NCI-H2196 treated with DMSO at 0.1 percent for 48 hours (cell line): ENCODE measurements at regions not wholly inside any gene's neighbourhood (a gene's known extent, or its start where the extent isn't known, plus 50 kb on each side); places are given as distances from the start of the nearest gene placed in this dataset.

Experiments
- DNase-seq: peaks from one replicate; lab custom pipeline; 2025; ENCODE audit not compliant: unreplicated experiment; lab: John Stamatoyannopoulos, UW

- DNase-seq = no peak
These were observed 176.2 kb upstream of the TP63 start for GRCh38 chr3:189455009-189455408.

DNA sequence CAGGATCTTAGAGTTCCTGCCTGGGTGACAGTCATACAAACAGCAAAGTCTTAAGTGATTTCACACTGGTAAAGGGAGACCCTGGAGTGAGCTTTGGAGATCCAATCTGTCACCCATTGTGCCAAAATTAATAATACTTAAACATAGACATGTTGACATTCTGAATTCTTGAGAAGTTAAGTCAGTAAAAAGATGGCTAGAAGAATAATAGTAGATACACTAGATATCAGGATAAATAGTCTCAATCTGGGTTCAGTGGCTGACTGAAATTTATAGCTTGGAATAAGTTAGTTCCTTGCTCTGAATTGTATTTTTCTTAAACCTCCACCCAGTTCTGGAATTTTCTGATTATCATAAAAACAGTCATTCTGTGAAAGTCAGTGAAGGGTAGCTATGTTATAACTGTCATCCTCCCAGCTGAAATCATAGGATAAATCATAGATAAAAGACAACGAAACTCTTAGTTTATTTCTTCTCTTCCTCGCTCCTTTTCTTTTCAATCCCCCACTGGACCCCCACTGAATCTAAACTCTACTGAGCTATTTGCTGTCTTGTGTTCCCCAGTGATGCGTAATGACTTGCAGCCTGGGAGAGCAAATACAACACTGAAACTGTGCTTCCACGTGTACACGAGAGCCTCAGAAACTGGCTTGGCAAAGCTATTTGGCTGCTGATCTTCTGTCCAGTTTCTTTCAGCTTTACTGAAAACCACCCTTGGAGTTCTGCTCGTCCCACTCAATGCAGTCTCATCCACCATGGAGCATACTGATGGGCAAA is 175.4 kb upstream of the TP63 start:
- no peak for DNase-seq

DNA sequence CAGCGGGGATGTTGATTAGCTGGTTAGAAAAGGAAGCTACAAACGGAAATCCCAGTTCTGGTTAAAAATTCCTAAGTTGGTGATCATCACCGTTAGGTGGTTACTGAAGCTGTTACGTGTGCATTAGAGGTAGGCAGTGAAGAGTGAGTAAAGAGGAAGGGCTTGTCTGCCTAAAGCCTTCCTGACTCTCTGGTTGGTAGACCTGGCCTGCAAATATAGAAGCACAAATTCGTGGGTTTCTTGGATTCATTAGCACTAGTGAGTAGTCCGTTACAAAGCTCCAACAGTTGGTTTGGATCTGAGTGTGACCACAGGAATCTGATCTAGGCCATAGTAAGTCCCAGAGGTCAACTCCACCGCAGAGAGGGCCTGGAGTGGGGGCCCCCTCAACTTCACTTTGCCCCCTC is 174.0 kb upstream of the TP63 start:
- DNase-seq = no peak

DNA sequence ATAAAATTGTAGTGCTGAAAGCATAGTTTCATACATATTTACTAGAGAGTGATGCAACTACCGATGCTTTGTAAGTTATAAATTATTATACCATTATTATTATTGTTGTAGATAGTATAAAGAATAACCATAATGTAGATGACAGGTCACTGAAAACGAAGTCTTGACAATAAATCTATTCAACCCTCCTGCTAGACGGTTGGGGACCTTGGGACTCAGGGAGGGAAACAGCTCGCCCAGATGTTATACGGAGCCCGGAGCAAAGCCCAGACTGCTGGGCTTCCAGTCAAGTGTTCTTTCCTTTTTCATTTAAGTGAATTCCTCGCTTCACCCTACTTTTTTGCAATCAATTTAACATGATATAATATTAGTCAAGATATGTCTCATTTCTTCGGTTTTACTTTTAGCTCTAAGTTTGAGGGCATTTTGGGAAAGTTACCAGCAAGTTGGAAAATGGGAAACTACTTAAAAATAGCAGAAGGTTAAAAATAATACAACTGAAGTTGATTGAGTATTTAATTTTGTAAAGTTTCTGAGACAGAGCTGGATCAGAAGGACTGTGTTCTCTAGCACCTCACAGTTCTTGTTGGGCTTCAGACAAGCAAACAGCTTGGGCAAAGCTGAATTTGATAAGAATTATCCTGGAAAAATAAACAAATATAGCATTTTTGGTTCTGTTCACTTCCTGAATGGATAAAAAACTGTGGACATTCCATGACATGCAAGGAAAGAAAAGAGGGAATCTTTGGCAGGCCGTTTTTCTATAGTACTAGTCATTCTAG is 173.4 kb upstream of the TP63 start:
- DNase-seq = no peak

DNA sequence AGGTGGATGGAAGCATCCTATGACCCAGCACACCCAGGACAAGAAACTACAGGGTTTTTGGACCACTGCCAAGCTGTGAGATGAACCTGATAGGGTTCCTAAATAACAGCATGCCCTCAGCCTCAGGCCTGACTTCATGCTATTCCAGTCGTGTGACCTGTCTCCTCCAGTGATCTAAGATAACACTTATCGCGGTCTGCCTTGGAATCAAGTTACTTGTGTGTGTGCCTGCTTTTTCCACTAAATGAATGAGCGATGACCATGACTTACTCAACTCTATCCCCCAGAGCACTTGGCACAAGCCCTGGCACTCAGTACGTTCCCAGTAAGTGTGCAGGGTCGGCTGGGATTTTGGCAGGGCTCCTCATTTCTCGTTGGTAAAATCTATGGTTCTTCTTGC is 172.7 kb upstream of the TP63 start:
- DNase-seq = peak; percentile 96

DNA sequence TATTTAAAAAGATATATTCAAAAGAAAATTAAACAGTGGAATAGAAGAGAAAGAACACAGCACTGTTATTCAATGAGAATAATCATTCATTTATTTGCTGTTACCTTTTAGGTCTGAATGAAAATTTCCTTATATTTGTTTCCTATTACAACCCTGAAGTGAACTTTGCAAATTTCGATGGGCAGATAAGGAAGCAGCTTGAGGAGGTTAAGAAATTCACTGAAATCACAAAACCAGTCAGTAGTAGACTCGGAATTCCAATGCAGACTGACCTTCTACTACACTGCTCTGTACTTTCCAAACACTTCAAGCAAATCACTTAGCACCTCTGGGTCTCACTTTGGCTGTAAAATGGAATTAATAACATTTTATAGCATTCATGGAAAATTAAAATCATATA is 172.0 kb upstream of the TP63 start:
- no peak for DNase-seq

GRCh38 chr3:189460511-189460910 is 170.7 kb upstream of the TP63 start:
- DNase-seq = no peak

- no peak for DNase-seq
These were observed 166.4 kb upstream of the TP63 start for GRCh38 chr3:189464799-189465198.

GRCh38 chr3:189466004-189466403 is 165.2 kb upstream of the TP63 start:
- DNase-seq = no peak

- no peak for DNase-seq
These were observed 163.7 kb upstream of the TP63 start for GRCh38 chr3:189467451-189467850.

- no peak for DNase-seq
These were observed 156.2 kb upstream of the TP63 start for GRCh38 chr3:189474944-189475343.

GRCh38 chr3:189477614-189478013 is 153.6 kb upstream of the TP63 start:
- DNase-seq = no peak

- DNase-seq = no peak
These were observed 144.6 kb upstream of the TP63 start for GRCh38 chr3:189486556-189486955.

DNA sequence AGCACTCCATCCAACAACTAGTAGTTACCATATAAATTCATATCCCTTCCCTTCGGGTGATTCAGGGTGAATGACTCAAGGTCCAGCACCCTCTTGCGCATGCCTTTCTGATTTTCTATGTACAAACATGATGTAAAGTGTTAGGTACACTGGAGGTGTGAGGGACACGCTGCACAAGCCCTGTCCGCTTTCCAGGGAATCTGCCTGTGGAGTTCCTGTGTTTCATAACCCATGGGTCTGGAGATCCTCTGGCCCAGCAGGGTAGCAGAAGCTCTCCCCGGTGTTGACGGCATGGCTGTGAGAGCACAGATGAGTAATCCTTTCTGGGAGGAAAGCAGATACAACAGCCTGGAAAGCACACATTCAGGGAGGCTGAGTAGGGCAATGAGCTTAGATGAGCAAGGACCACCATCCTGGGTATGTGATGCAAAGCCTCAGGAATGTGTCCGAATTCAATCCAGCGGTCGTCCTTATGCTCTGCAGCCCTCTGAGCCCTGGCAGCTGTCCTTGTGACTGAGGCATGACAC is 142.9 kb upstream of the TP63 start:
- DNase-seq = no peak

DNA sequence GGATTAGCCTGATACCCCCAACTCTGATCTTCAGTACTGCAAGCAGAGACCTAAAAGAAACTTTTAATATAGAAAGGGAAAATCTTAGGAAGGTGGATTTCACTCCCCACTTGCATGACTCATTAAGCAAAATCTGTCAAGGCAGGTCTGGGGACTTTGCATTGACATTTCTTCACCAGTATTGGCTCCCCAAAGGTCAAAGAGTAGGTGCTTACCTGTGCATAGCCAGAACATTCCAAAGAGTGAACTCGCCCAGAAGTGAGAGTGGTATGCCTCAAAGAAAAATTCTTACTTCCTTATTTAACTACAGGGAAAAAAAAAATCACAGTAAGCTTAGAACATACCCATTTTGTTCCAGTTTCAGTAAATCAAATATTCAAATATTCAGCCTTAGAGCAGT is 140.9 kb upstream of the TP63 start:
- DNase-seq = no peak

DNA sequence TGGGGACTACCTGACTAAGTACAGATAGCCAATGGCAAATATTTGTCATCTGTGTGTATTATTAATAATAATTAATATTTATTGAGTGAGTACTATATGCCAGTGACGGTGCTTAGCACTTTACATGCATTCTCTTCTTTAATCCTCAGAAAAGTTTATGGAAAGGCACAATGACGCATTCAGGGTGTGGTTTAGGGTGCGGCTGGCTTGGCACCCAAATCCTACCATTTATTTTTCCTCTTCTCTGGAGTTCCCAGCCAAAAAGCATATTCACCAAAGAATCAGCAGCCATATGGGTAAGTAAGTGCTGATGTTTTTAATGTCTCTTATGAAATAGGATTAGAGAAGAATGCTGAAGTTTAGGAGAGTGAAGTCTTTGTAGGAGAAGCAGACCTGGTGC is 140.4 kb upstream of the TP63 start:
- no peak for DNase-seq

DNA sequence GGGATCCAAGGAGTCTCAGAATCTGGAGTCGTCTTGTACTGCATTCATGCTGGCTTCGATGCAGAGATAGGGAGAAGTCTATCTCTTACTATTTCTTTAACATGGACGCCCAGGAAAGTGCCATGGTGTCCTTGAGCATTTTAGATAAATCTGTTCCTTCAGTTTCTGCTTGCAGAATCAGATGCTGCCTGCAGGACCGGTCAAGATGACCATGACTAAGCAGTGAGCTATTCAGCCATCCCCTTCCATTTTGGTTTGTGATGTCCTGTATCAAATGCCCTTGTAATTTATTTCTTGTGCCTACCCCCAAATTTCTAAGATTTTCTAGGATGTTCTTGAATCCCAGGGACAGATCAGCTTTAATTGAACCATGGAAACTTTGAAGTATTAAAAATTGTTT is 139.4 kb upstream of the TP63 start:
- no peak for DNase-seq

GRCh38 chr3:189493271-189493670 is 137.9 kb upstream of the TP63 start:
- DNase-seq = no peak

GRCh38 chr3:189494632-189495031 is 136.6 kb upstream of the TP63 start:
- DNase-seq = no peak

DNA sequence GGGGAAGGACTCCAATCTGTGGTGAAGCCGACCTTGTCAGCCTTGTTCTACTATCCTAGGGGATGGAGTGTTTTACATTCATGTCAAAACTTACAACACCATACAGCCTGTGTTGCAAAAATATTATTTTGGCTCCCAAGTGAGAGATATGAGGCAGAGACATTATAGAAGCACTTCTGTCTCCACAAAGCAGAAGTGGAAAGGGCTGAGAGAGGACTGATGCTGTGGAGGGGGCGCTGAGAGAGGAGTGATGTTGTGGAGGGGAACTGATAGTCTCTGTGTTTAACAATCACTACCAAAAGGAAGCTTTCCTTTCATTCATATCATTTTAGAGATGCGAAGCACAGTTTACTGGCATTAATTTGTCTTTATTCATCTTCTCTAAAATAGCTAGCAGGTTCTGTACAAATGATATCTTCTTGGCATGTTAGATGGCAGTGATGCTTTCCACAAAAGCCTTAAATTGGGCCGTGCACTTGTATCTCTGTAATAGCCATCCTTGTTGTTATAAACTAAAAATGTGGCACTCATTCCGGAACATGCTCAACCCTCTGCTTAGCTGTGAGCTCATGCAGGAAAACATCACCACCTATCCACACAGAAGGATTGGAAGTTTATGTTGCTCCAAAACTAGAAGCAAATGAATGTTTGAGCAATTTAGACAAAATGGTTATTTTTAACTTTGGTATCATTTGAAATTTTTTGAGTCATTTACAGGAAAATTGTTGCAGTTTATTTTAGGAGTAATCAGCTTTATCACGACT is 134.6 kb upstream of the TP63 start:
- DNase-seq = no peak

- no peak for DNase-seq
These were observed 132.0 kb upstream of the TP63 start for GRCh38 chr3:189498995-189499704.
